ENCODE measurements at regions not wholly inside any gene's neighbourhood (a gene's known extent, or its start where the extent isn't known, plus 50 kb on each side); places are given as distances from the start of the nearest gene placed in this dataset.

- Histone ChIP-seq H3K36me3 (ENCODE audit: control insufficient read depth, insufficient read depth, low read length) (no peaks in the 10 kb centered on the region), H3K27me3 (replicated peaks; ENCODE audit: control insufficient read depth, insufficient read depth, low read length) (no peaks in the 10 kb centered on the region), H3K4me3 (replicated peaks; ENCODE audit: low read depth, low read length) (no peak overlapping the region)
- no peak for DNase-seq (ENCODE audit: extremely low read depth, insufficient read length)
- TF ChIP-seq CTCF (IDR thresholded peaks at IDR 0.05; ENCODE audit: insufficient read depth, low read length, poor library complexity, severe bottlenecking): no peak
These were observed 413.4 kb upstream of the ITGA1 start for GRCh38 chr5:52374286-52374685.

GRCh38 chr5:52375969-52376368 lies 411.7 kb upstream of the ITGA1 start:
- H3K4me3 ChIP-seq (replicated peaks; ENCODE audit: low read depth, low read length): no peak overlapping the region
- no peak for DNase-seq (ENCODE audit: extremely low read depth, insufficient read length)
- no peaks in the 10 kb centered on the region for H3K36me3 ChIP-seq (ENCODE audit: control insufficient read depth, insufficient read depth, low read length)
- H3K27me3 ChIP-seq (replicated peaks; ENCODE audit: control insufficient read depth, insufficient read depth, low read length): no peaks in the 10 kb centered on the region
- no peak for TF ChIP-seq CTCF (IDR thresholded peaks at IDR 0.05; ENCODE audit: insufficient read depth, low read length, poor library complexity, severe bottlenecking)

- Histone ChIP-seq H3K4me3 (replicated peaks; ENCODE audit: low read depth, low read length) (no peak overlapping the region), H3K36me3 (ENCODE audit: control insufficient read depth, insufficient read depth, low read length) (no peaks in the 10 kb centered on the region), H3K27me3 (replicated peaks; ENCODE audit: control insufficient read depth, insufficient read depth, low read length) (no peaks in the 10 kb centered on the region)
- no peak for TF ChIP-seq CTCF (IDR thresholded peaks at IDR 0.05; ENCODE audit: insufficient read depth, low read length, poor library complexity, severe bottlenecking)
- no peak for DNase-seq (ENCODE audit: extremely low read depth, insufficient read length)
These were observed 411.1 kb upstream of the ITGA1 start for GRCh38 chr5:52376592-52376991.

GRCh38 chr5:52378237-52378636 lies 409.5 kb upstream of the ITGA1 start:
- Histone ChIP-seq H3K4me3 (replicated peaks; ENCODE audit: low read depth, low read length) (no peak overlapping the region), H3K36me3 (ENCODE audit: control insufficient read depth, insufficient read depth, low read length) (no peaks in the 10 kb centered on the region), H3K27me3 (replicated peaks; ENCODE audit: control insufficient read depth, insufficient read depth, low read length) (no peaks in the 10 kb centered on the region)
- TF ChIP-seq CTCF (IDR thresholded peaks at IDR 0.05; ENCODE audit: insufficient read depth, low read length, poor library complexity, severe bottlenecking): no peak
- DNase-seq (ENCODE audit: extremely low read depth, insufficient read length): no peak

GRCh38 chr5:52388349-52388748 lies 399.4 kb upstream of the ITGA1 start:
- no peak overlapping the region for H3K4me3 ChIP-seq (replicated peaks; ENCODE audit: low read depth, low read length)
- TF ChIP-seq CTCF (IDR thresholded peaks at IDR 0.05; ENCODE audit: insufficient read depth, low read length, poor library complexity, severe bottlenecking): no peak
- no peaks in the 10 kb centered on the region for H3K36me3 ChIP-seq (ENCODE audit: control insufficient read depth, insufficient read depth, low read length)
- DNase-seq (ENCODE audit: extremely low read depth, insufficient read length): no peak
- no peaks in the 10 kb centered on the region for H3K27me3 ChIP-seq (replicated peaks; ENCODE audit: control insufficient read depth, insufficient read depth, low read length)

GRCh38 chr5:52392321-52392720 lies 395.4 kb upstream of the ITGA1 start:
- Histone ChIP-seq H3K36me3 (ENCODE audit: control insufficient read depth, insufficient read depth, low read length) (no peaks in the 10 kb centered on the region), H3K4me3 (replicated peaks; ENCODE audit: low read depth, low read length) (no peak overlapping the region), H3K27me3 (replicated peaks; ENCODE audit: control insufficient read depth, insufficient read depth, low read length) (no peaks in the 10 kb centered on the region)
- no peak for TF ChIP-seq CTCF (IDR thresholded peaks at IDR 0.05; ENCODE audit: insufficient read depth, low read length, poor library complexity, severe bottlenecking)
- no peak for DNase-seq (ENCODE audit: extremely low read depth, insufficient read length)
